ENCODE measurements at regions not wholly inside any gene's neighbourhood (a gene's known extent, or its start where the extent isn't known, plus 50 kb on each side); places are given as distances from the start of the nearest gene placed in this dataset.

- Histone ChIP-seq H3K4me2 (ENCODE audit: insufficient read depth in 1 of 2, low read depth in 2 of 2, low read length in 2 of 2) (no peak overlapping the region), H4K20me1 (replicated peaks in 1 of 2; ENCODE audit: control insufficient read depth in 1 of 2, insufficient read depth in 2 of 2, low read length in 2 of 2) (no peaks in the 10 kb centered on the region), H3K4me1 (replicated peaks in 1 of 4; ENCODE audit: control insufficient read depth in 3 of 4, insufficient read depth in 4 of 4, low read length in 3 of 4) (no peaks in the 10 kb centered on the region), H3K9ac (replicated peaks in 1 of 4; ENCODE audit: extremely low read depth in 1 of 4, low read depth in 3 of 4, low read length in 3 of 4) (no peak overlapping the region), H3K36me3 (ENCODE audit: control insufficient read depth in 2 of 4, insufficient read depth in 4 of 4, low read length in 3 of 4) (no peaks in the 10 kb centered on the region), H3K4ac (replicated peaks; ENCODE audit: insufficient read length, low read depth, low read length) (no peak overlapping the region), H3K18ac (ENCODE audit: extremely low read depth, low read length) (no peak overlapping the region), H3K27ac (ENCODE audit: low read depth, low read length) (no peak overlapping the region), H2BK15ac (ENCODE audit: low read length) (no peak overlapping the region), H3K56ac (replicated peaks; ENCODE audit: insufficient read length, low read depth, low read length) (no peak overlapping the region), H2BK12ac (ENCODE audit: low read depth, low read length) (no peak overlapping the region), H4K5ac (ENCODE audit: insufficient read length, low read depth, low read length) (no peak overlapping the region), H3K27me3 (replicated peaks in 1 of 4; ENCODE audit: control insufficient read depth in 3 of 4, extremely low read depth in 1 of 4, insufficient read depth in 3 of 4, low read length in 3 of 4) (no peaks in the 10 kb centered on the region), H2AK5ac (ENCODE audit: low read depth, low read length) (no peak overlapping the region), H2BK120ac (replicated peaks; ENCODE audit: low read depth, low read length) (no peak overlapping the region), H2AFZ (ENCODE audit: low read length) (no peak overlapping the region), H4K91ac (replicated peaks; ENCODE audit: insufficient read length, low read length) (no peak overlapping the region), H4K8ac (ENCODE audit: extremely low read depth, insufficient read depth, low read length) (no peak overlapping the region), H3K9me3 (ENCODE audit: insufficient read depth in 2 of 2, low read depth in 1 of 2, low read length in 1 of 2) (no peaks in the 10 kb centered on the region), H3K79me2 (ENCODE audit: control insufficient read depth in 1 of 2, insufficient read depth in 2 of 2, low read length in 2 of 2) (no peaks in the 10 kb centered on the region), H3K23ac (ENCODE audit: insufficient read length) (no peak overlapping the region), H3K14ac (ENCODE audit: insufficient read length) (no peak overlapping the region), H2BK20ac (ENCODE audit: low read length) (no peak overlapping the region), H3K79me1 (ENCODE audit: low read depth, low read length) (no peaks in the 10 kb centered on the region), H2BK5ac (ENCODE audit: low read depth, low read length) (no peak overlapping the region), H3K23me2 (ENCODE audit: low read depth, low read length) (no peaks in the 10 kb centered on the region), H3K4me3 (ENCODE audit: extremely low read depth in 1 of 4, insufficient read depth in 2 of 4, low read depth in 3 of 4, low read length in 4 of 4) (no peak overlapping the region)
- TF ChIP-seq SP1 (IDR thresholded peaks at IDR 0.05; ENCODE audit: low read depth, low read length) (no peak), SP2 (IDR thresholded peaks at IDR 0.05; ENCODE audit: low read length) (no peak), RNF2 (IDR thresholded peaks at IDR 0.05; ENCODE audit: borderline replicate concordance, low read depth, low read length, missing control alignments, poor library complexity, severe bottlenecking) (no peak), PHF8 (conservative IDR thresholded peaks at IDR 0.05; ENCODE audit: low read depth, low read length) (no peak), TAF7 (optimal IDR thresholded peaks at IDR 0.05; ENCODE audit: borderline replicate concordance, low read depth, low read length) (no peak), GABPA (IDR thresholded peaks at IDR 0.05; ENCODE audit: borderline replicate concordance, insufficient read depth, low read length) (no peak), JUN (IDR thresholded peaks at IDR 0.05; ENCODE audit: low read depth, low read length) (no peak), E2F6 (IDR thresholded peaks at IDR 0.05) (no peak)
- FAIRE-seq (no peak), DNase-seq (ENCODE audit: low read depth in 1 of 2, low spot score in 2 of 2) (no peak)
- ChIA-PET POLR2A (ENCODE audit: partially characterized antibody) (no interaction called here), CTCF (ENCODE audit: partially characterized antibody) (interaction anchor here (1.1 to 1.7 kb wide), 2 partner anchors 15 to 94 kb away, joined by 4 read pairs; no protein-coding TSS in a partner anchor)
- 77% methylated on average over 1 of the region's 1 CpG; no CpG with 5 or more reads in 1 of the 2 experiments for WGBS, 2 experiments (ENCODE audit: extremely low coverage in 1 of 2, insufficient coverage in 1 of 2, insufficient read length in 1 of 2, insufficient replicate concordance in 2 of 2, low coverage in 1 of 2, low lambda C conversion rate in 2 of 2, missing lambda C conversion rate in 1 of 2)
These were observed 445.0 kb upstream of the RIOK2 start for GRCh38 chr5:97628031-97628430.

Measured in H1 (cell line).